DMS114 treated with DMSO at 0.1 percent for 48 hours (cell line): ENCODE measurements at regions not wholly inside any gene's neighbourhood (a gene's known extent, or its start where the extent isn't known, plus 50 kb on each side); places are given as distances from the start of the nearest gene placed in this dataset.

Source experiments
- DNase-seq: peaks from one replicate; lab custom pipeline; 2025; ENCODE audit not compliant: unreplicated experiment; lab: John Stamatoyannopoulos, UW

DNA sequence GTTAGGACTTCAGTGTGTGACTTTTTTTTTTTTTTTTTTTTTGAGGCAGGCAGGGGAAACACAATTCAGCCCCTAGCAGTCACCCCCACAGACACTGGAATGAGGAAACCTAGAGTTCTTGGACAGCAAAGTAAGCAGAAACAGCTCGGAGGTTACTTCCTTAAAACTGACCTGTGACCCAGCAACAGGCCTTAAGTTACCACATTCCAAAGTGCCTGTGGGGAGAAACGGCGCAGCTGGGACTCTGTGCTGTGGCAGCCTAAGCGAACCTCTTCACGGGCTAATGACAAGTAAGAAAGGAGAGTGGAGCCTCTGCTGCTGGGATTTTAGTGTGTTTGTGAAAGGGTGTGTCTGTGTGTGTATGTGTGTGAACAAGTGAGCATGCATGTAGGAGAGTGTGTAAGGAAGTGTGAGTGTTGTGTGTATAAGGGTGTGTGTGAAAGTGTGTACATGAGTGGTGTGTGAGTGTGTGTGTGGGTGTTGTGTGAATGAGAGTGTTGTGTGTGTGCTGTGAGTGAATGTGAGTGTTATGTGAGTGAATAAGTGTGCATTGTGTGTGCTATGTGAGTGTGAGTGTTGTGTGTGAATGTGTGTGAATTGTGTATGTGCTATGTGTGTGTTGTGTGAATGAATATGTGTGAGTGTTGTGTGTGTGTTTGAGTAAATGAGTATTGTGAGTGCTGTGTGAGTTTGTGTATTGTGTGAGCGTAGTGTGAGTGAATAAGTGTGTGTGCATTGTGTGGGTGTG lies 180.8 kb downstream of the BRINP2 start:
- no peak for DNase-seq

DNA sequence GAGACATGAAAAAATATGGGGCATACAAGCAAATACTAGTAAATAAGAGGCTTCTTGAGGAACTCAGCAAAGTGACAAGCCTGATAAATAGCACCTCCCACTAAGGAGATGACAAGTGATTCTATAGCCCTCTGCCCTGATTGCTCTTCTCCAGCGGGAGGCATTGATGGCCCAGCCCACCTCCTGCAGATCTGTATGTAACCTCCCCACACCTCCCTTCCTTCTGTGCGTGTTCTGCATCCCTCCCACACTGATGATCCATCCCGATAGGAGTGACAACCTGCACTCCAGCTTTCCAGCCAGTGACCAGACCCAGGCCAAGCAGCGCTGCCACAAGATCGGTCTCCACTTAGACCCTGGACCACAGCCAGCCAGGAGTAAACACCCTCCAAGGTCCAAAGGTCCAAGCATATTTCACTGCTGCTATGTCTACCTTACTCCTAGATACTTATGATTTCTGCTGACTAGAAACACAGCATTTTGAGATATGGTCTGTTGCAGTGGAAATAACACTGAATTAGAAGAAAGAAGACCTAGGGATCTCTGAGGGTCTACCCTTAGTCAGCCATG lies 176.1 kb downstream of the BRINP2 start:
- DNase-seq, result no peak

DNA sequence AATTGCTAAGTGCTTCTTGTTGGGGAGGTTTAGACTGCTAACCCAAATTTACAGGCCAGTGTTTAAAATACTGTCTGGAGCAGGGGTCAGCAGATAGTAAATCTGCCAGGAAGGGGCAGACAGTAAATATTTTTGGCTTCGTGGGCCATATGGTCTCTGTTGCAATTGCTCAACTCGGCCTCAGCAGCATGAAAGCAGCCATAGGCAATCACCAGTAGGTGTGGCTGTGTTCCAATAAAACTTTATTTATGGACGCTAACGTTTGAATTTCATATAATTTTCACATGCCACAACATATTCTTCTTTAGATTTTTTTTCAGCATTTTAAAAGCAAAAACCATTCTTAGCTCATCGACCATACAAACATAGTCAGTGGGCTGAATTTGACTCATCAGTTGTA lies 172.7 kb downstream of the BRINP2 start:
- no peak for DNase-seq

DNA sequence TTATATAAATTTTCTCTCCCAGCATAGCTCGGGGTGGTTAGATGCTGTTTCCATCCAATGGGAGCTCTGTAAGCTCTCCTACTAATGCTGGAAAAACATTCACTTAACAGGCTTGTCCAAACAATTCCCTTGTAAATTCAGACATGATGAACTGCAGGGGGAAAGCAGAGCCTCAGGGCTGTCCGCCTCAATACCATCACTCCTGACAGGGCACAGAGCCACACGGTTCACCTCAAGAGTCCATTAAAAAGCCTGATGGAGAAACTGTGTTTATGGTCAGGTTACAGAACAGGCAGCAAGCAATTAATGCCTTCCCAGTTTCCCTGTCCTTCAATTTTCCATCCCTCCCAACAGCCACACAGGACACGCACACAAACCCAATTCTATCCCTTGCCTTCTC lies 171.0 kb downstream of the BRINP2 start:
- DNase-seq, result no peak

DNA sequence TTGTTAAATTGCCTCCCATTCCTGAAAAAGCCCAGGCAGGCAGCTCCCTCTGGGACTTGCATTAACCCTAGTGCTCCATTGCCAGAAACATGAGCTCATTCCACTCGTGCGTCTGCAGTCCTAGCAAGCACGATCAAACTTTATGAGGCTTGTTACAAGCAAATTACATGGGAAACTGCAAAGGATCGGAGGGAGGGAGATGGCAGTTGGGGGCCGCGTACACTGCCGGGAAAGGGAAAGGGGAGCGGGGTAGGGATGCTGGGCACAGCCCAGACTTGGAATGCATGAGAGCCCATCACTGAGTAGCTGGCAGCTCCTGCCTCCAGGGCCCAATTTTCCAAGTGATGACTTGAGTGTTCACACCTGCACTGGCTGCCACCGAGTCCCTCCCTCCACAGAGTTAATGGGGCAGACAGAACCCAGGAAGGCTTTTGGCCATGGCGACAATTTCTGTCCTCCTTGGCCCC lies 169.9 kb downstream of the BRINP2 start:
- DNase-seq, result no peak

DNA sequence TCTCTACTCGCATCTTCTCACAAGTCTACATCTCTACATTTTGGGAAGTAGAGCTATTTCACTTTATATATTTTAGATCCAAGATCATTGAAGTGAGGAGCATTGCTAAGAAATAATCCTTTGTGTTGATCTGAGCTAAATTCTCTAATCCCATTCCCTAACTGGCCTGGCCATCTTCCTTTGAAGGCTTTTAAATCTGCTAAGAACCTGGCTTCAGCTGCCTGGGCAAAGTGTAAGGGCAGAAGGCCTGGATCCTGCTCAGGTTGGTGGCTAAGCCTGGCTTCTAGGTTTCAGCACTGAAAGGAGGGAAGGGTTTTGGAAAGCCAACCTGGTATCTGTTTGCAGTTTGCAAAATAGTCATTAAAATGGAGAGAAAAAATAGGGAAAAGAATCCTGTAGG lies 167.6 kb downstream of the BRINP2 start:
- DNase-seq, result no peak

DNA sequence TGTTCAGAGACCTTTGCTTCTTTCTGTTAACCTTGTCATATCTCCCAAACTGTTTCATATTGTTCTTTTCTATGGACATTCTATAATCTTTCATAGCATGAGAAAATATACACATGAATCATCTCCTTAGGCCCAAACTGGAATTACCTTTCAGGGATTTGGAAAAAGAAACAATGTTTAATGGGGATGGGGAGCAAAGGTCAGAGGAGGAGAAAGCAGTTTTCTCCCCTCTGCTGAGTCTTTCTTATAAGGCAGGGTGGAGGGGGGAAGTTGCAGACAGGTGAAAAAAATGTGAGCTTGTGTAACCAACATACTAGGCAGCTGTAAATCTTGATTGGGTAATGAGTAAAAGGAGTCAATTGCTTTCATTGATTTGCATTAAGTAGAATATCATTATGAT lies 164.1 kb downstream of the BRINP2 start:
- no peak for DNase-seq

DNA sequence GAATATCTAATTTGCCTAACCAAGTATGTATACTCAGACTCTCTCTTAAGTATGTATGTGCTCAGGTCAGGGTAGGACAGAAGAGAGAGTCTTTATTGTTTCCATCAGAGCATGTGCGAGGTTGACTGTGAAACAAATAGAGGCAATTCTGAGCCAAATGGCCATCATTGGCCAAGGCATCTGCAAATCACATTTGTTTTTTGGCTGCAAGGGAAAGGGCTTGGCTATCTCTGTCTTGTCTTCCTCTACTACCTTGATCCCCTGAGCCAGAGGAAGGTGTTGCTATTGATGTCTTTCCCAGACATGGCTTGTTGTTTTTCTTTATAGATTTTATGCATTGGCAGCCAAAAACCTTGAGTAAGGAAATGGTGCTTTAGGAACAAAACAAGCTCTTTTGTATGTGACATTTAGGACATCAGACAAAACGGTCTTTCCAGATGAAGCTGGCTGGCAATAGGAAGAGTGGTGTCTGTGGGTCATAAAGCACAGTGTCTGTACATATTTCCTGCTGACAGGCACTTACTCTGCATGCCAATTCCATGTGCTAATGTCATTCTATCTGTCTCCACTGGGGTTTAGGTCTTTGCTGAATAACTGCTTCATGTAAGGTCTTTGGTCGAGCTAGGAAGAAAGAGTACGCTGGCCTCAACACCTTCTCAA lies 163.3 kb downstream of the BRINP2 start:
- peak; percentile 1 for DNase-seq
